ENCODE measurements at regions not wholly inside any gene's neighbourhood (a gene's known extent, or its start where the extent isn't known, plus 50 kb on each side); places are given as distances from the start of the nearest gene placed in this dataset.
A peak's percentile ranks its signal among the peaks of the same experiment; 100 is the strongest.
"Not testable (repeated sequence)": the region's sequence is repeated elsewhere in the genome, so short reads cannot be mapped to it uniquely, and the experiment has no call there.

- DNase-seq (ENCODE audit: low read depth in 4 of 4, low spot score in 2 of 4): no peak
Measured at GRCh38 chr1:208344202-208344857, 100.1 kb upstream of the PLXNA2 start.

- DNase-seq (ENCODE audit: low read depth in 4 of 4, low spot score in 2 of 4): no peak
Measured at GRCh38 chr1:208347191-208347590, 103.0 kb upstream of the PLXNA2 start.

- DNase-seq (ENCODE audit: low read depth in 4 of 4, low spot score in 2 of 4): no peak
Measured at GRCh38 chr1:208349694-208350330, 105.6 kb upstream of the PLXNA2 start.

- DNase-seq (ENCODE audit: low read depth in 4 of 4, low spot score in 2 of 4): no peak
Measured at GRCh38 chr1:208350815-208351214, 106.6 kb upstream of the PLXNA2 start.

GRCh38 chr1:208351838-208352237, 107.7 kb upstream of the PLXNA2 start:
- no peak for DNase-seq (ENCODE audit: low read depth in 4 of 4, low spot score in 2 of 4)

- DNase-seq (ENCODE audit: low read depth in 4 of 4, low spot score in 2 of 4): not testable (repeated sequence)
Measured at GRCh38 chr1:208353797-208354196, 109.6 kb upstream of the PLXNA2 start.

- DNase-seq (ENCODE audit: low read depth in 4 of 4, low spot score in 2 of 4): no peak
Measured at GRCh38 chr1:208357644-208358507, 113.7 kb upstream of the PLXNA2 start.

GRCh38 chr1:208358651-208359050, 114.5 kb upstream of the PLXNA2 start:
- DNase-seq (ENCODE audit: low read depth in 4 of 4, low spot score in 2 of 4): no peak

GRCh38 chr1:208362011-208362410, 117.8 kb upstream of the PLXNA2 start:
- DNase-seq (ENCODE audit: low read depth in 4 of 4, low spot score in 2 of 4): no peak

- no peak for DNase-seq (ENCODE audit: low read depth in 4 of 4, low spot score in 2 of 4)
Measured at GRCh38 chr1:208366559-208366958, 122.4 kb upstream of the PLXNA2 start.

- no peak for DNase-seq (ENCODE audit: low read depth in 4 of 4, low spot score in 2 of 4)
Measured at GRCh38 chr1:208369045-208369444, 124.9 kb upstream of the PLXNA2 start.

- no peak for DNase-seq (ENCODE audit: low read depth in 4 of 4, low spot score in 2 of 4)
Measured at GRCh38 chr1:208369658-208370057, 125.5 kb upstream of the PLXNA2 start.

- no peak for DNase-seq (ENCODE audit: low read depth in 4 of 4, low spot score in 2 of 4)
Measured at GRCh38 chr1:208374391-208374941, 130.3 kb upstream of the PLXNA2 start.

GRCh38 chr1:208381481-208381880, 137.3 kb upstream of the PLXNA2 start:
- no peak for DNase-seq (ENCODE audit: low read depth in 4 of 4, low spot score in 2 of 4)

GRCh38 chr1:208387908-208388811, 144.0 kb upstream of the PLXNA2 start:
- peak; percentile 11 to 31 (median 16) for DNase-seq (ENCODE audit: low read depth in 4 of 4, low spot score in 2 of 4)

GRCh38 chr1:208393416-208393815, 149.2 kb upstream of the PLXNA2 start:
- DNase-seq (ENCODE audit: low read depth in 4 of 4, low spot score in 2 of 4): no peak

- no peak for DNase-seq (ENCODE audit: low read depth in 4 of 4, low spot score in 2 of 4)
Measured at GRCh38 chr1:208393826-208394225, 149.6 kb upstream of the PLXNA2 start.

- no peak for DNase-seq (ENCODE audit: low read depth in 4 of 4, low spot score in 2 of 4)
Measured at GRCh38 chr1:208397286-208397685, 153.1 kb upstream of the PLXNA2 start.

- DNase-seq (ENCODE audit: low read depth in 4 of 4, low spot score in 2 of 4): no peak
Measured at GRCh38 chr1:208405014-208405413, 160.8 kb upstream of the PLXNA2 start.

GRCh38 chr1:208409176-208409575, 165.0 kb upstream of the PLXNA2 start:
- no peak for DNase-seq (ENCODE audit: low read depth in 4 of 4, low spot score in 2 of 4)

Data from left renal cortex interstitium (tissue), 4 donors.